H54 (cell line): ENCODE measurements at regions not wholly inside any gene's neighbourhood (a gene's known extent, or its start where the extent isn't known, plus 50 kb on each side); places are given as distances from the start of the nearest gene placed in this dataset.

ENCODE experiments used
- DNase-seq: peaks from one replicate; pipeline ENCODE4 v3.0.0; 2011; ENCODE audit warnings: low spot score, mixed read lengths; ENCODE audit not compliant: insufficient read length
- FAIRE-seq: peaks from 3 replicates; lab custom pipeline; 2011; peaks lifted over from hg19 to GRCh38; lab: Jason Lieb, UNC
- POLR2A ChIP-seq: IDR thresholded peaks from 2 replicates; pipeline ENCODE4 v1.6.1; 2011; ENCODE audit warnings: low read depth, mild to moderate bottlenecking, low read length

- FAIRE-seq (no peak), DNase-seq (no peak)
- TF ChIP-seq POLR2A = no peak
Observed at GRCh38 chr4:166341992-166342391, 469.0 kb downstream of the TLL1 start.

- FAIRE-seq (no peak), DNase-seq (no peak)
- no peak for TF ChIP-seq POLR2A
Observed at GRCh38 chr4:166363198-166363597, 490.2 kb downstream of the TLL1 start.

DNA sequence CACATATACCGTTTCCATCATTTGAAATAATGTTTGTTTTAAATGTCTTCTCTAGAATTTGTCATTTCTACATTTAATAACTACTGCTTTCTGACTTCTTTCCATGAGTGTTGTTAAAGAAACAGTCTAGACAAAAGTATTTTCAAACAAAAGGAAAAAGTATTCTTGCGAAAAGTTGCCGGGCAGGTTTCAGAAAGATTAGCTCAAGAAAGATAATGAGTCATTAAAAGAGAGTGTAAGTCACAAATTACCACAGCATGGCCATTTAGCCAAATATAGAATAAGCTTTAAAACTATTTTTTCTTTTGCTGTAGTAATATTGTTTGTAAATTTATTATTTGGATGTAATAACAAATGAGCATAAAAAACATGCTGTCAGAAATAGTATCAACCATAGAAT is 493.0 kb downstream of the TLL1 start:
- FAIRE-seq (no peak), DNase-seq (no peak)
- TF ChIP-seq POLR2A = no peak

GRCh38 chr4:166377578-166377977 is 504.5 kb downstream of the TLL1 start:
- DNase-seq (no peak), FAIRE-seq (no peak)
- TF ChIP-seq POLR2A = no peak

GRCh38 chr4:166386491-166387360 is 513.7 kb downstream of the TLL1 start:
- TF ChIP-seq POLR2A = no peak
- no peak for DNase-seq

DNA sequence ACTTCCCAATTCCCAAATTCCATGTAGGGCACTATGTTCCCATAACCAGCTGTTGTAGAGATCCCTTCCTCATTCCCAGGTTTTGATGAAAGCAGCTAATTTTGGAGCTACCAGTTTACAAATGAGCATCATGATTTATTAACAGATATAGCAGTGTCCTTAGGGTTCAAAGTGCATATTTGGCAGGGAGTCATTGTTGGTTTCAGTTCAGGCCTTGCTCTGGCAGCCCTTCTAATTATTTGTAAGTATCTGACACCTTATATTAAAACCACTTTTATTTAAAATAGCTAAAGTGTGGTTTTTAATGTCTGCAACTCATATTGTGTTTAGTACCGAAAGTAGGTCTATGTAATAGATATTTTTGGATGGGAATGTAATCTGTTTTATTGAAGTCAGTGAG is 518.5 kb downstream of the TLL1 start:
- no peak for TF ChIP-seq POLR2A

More at GRCh38 chr4:166386491-166387360, 513.7 kb downstream of the TLL1 start:
- FAIRE-seq = no peak

GRCh38 chr4:166399021-166399420 is 526.0 kb downstream of the TLL1 start:
- no peak for TF ChIP-seq POLR2A
- FAIRE-seq = no peak
- DNase-seq = no peak

More for the DNA sequence above, 518.5 kb downstream of the TLL1 start:
- no peak for DNase-seq
- FAIRE-seq = no peak

GRCh38 chr4:166400270-166400894 is 527.3 kb downstream of the TLL1 start:
- FAIRE-seq = no peak
- TF ChIP-seq POLR2A = no peak
- DNase-seq = no peak

- FAIRE-seq = no peak
Observed at GRCh38 chr4:166413356-166413755, 540.3 kb downstream of the TLL1 start.

DNA sequence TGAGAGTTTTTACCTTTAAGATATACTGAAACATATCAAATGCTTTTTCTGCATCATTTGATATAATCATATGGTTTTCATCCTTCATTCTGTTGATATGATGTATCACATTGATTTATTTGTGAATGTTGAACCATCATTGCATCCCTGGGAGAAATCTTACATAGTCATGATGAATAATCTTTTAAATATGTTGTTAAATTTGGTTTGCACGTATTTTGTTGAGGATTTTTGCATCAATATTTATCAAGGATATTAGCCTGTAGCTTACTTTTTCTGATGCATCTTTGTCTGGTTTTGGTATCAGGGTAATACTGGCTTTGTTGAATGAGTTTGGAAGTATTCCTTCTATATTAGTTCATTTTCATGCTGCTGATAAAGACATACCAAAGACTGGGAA is 541.4 kb downstream of the TLL1 start:
- TF ChIP-seq POLR2A = no peak
- FAIRE-seq (no peak), DNase-seq (no peak)

More at GRCh38 chr4:166413356-166413755, 540.3 kb downstream of the TLL1 start:
- no peak for TF ChIP-seq POLR2A
- DNase-seq = no peak

DNA sequence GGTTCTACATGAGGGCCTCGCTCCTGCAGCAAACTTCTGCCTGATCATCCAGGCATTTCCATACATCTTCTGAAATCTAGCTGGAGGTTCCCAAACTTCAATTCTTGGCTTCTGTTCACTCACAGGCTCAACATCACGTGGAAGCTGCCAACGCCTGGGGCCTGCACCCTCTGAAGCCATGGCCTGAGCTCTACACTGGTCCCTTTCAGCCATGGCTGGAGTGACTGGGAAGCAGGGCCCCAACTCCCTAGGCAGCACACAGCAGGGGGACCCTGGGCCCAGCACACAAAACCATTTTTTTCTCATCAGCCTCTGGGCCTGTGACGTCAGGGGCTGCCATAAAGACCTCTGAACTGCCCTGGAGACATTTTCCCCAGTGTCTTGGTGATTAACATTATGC is 542.7 kb downstream of the TLL1 start:
- DNase-seq (no peak), FAIRE-seq (no peak)
- TF ChIP-seq POLR2A = no peak

GRCh38 chr4:166421556-166422156 is 548.6 kb downstream of the TLL1 start:
- DNase-seq (no peak), FAIRE-seq (no peak)
- TF ChIP-seq POLR2A = no peak

GRCh38 chr4:166422475-166422874 is 549.4 kb downstream of the TLL1 start:
- FAIRE-seq (no peak), DNase-seq (no peak)
- no peak for TF ChIP-seq POLR2A

DNA sequence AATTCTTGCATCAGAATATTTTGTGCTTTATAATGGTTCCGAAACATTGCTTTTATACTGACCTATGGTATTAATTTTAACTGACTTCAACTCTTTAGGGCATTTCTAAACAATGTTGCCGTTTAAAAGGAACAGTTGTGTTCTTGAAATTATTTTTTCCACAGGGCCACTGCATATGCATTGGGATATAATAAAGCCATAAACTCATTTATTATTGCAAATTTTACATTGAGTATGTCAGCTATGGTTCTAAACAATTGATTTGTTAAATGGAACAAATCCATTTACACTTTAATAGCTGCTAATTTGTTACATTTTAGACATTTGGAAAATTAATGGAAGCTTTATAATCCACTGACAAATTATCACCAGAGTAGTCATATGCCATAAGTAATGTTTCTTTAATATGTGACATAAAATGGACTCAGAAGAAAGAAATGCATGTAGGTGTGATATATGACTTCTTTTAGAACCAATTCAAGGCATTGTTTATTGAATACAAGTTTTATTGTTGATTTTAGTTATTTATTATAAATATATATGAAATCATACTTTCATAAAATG is 553.3 kb downstream of the TLL1 start:
- no peak for DNase-seq
- no peak for FAIRE-seq
- TF ChIP-seq POLR2A = no peak
